Amniotic stem cell (primary cell): ENCODE measurements at regions not wholly inside any gene's neighbourhood (a gene's known extent, or its start where the extent isn't known, plus 50 kb on each side); places are given as distances from the start of the nearest gene placed in this dataset.

Experiments used
- DNase-seq: peaks from one replicate; lab custom pipeline; 2025; lab: John Stamatoyannopoulos, UW

DNA sequence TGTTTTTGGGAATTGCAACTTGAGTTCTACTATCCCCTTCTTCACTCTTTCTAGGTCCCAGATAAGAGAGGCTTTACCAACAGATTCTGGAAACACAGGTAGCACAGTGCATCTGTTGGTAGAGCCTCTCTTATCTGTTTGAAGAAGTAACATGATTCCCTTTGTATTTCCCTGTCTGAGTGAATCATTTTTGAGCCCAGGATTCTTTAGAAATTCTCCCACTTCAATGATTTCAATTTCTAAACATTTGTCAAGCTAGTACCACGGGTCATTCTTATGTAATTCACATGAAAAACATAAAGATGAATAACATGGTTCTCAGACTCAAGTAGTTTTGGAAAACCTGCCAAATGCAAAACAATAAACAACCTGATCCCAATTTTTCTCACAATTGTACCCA, 72.0 kb upstream of the DUSP10 start:
- DNase-seq, result no peak

GRCh38 chr1:221812905-221813597, 71.2 kb upstream of the DUSP10 start:
- no peak for DNase-seq

DNA sequence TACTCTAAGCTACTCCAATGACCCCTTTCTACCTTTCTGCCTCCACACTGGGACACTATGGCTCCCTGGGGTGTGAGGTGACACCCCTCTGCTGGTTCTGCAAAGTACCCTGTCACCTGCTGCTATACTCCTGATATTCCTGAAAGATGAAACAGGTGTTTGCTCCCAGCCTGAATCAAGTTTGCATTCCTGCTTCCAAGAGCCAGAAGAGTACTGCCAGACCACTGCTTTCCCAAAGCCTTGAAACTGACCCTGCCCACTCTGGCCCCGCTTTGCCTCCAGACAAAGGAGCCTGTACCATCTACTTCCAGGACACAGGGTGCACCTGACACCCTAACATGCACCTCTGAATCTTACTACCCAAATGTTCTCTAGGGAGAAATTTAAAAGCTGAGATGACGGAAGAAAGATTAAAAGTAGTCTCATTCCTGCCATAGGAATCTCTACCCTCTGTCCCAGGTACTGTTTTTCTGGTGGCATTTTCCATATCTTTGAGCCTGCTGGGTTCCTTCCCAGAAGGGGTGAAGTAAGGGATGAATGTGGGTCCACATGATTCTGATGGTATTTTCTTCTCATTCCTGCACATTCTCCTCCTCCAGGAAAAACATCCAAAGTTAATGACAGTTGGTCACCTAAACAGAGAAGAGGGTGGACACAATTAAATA, 70.3 kb upstream of the DUSP10 start:
- no peak for DNase-seq

DNA sequence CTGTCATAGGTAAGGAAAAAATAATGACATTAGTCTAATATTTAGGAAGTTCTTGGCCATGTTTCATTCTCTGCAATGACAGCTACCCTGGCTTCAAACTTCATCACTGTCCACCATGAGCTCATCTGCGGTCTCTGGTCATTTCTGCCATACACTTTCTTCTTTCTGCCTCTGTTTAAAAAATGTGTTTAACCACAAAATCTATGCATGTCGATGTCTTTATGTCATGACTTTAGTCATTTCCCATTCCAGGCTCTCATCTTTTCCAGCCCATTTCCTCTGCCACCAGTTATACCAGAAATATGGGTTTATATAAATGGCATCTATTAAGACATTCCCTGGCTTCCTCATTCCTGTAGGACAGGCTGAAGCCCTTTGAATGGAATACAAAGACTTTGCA, 68.5 kb upstream of the DUSP10 start:
- peak; percentile 68 for DNase-seq

GRCh38 chr1:221809091-221810029, 67.5 kb upstream of the DUSP10 start:
- DNase-seq, result no peak

DNA sequence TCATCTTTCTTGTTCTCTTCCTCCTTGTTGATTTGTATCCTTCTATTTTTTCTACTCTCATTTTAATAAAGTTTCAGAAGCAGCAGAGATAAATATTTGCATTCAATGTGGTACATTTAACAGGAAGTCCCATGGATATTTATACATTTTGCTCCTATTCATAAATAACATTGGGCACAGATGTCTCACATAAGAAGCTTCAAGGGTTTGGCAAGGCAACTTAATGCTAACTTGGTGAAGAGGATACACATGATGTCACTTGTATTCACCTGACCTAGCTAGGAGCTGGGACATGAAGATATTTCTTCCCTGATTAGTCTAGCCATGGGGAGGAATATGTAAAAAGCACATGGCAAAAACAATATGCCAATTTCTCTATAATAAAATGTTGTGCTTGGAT, 65.1 kb upstream of the DUSP10 start:
- DNase-seq, result no peak

DNA sequence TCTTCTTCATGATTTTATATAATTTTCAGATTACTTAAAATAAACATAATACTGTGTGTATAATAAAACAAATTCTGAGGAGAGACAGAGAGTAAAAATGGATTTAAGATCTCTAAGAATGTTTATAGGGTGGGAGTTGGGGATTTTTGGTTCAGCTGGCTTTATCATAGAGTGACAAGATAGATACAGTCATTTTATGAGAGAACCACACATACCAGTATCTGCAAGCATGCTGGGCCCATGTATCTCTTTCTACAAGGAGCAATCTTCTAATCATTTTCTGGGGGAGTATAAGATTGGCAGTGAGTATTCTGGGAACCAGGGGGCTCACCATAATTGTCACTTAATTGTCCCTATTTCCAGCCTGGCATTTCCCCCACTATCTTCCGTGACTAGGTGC, 64.3 kb upstream of the DUSP10 start:
- DNase-seq, result no peak

GRCh38 chr1:221805121-221805520, 63.2 kb upstream of the DUSP10 start:
- no peak for DNase-seq

DNA sequence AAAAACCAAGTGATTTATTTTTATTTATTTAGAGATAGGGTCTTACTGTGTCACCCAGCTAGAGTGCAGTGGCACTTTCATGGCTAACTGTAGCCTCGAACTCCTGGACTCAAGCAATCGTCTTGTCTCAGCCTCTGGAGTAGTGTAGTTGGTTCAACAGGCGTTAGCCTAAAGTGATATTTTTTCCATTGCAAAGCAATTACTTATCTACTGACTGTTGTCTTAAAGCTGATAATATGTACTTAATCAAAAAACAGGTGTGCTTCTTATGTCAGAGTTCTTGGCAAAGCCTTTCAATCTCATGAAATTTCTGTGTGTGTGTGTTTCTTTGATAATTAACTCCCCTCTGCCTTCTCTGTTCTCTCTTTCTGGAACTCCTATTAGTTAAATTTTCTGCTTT, 62.4 kb upstream of the DUSP10 start:
- no peak for DNase-seq

- DNase-seq, result peak; percentile 28
Measured at GRCh38 chr1:221801773-221802516, 60.1 kb upstream of the DUSP10 start.

DNA sequence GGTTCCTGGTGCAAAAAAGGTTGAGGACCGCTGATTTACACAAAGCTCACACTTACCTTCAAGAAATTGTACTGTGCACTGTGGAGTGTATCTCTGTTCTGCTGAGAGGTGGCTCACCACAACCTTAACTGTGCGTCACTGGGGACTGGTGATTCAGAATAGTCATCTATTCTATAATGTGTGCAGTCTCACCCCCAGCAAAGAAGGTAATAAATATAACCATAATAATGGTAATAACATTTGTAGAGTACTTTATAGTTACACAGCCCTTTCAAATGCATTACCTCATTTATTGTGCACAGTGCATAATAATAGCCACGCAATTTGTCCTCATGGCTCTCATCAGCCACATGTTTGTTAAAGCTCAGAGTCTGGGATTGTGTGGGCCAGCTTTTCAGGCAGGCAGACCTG, 59.4 kb upstream of the DUSP10 start:
- DNase-seq, result no peak

DNA sequence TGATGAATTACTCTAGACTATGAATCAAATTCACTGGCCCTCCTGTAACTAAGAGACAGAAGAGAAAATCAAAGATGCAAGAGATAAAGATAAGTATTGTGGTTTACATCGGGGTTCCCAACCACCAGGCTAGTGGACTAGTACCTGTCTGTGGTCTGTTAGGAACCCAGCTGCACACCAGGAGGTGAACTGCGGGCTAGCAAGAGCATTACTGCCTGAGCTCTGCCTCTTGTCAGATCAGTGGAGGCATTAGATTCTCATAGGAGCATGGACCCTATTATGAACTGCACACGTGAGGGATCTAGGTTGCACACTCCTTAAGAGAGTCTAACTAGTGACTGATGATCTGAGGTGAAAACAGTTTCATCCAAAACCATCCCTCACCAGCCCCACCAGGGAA, 58.9 kb upstream of the DUSP10 start:
- no peak for DNase-seq

GRCh38 chr1:221797506-221797905, 55.6 kb upstream of the DUSP10 start:
- DNase-seq, result no peak

DNA sequence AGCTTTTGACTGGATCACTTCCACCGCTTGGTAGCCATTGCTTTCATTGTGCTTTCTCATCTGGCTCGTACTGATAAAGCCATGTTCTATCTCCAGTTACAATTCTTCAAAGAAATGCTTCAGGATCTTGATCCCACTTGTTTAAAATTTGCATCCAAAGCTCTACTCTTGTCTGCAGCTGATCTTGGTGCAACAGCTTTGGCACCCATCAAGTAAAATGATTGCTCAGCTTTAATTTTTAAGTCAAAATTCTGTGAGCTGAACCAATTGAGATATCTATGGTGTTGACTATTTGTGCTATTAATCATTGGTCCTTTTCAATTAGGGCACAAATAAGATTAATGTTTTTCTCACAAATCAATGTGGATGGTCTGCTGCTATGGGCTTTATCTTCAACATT, 54.8 kb upstream of the DUSP10 start:
- DNase-seq, result no peak

DNA sequence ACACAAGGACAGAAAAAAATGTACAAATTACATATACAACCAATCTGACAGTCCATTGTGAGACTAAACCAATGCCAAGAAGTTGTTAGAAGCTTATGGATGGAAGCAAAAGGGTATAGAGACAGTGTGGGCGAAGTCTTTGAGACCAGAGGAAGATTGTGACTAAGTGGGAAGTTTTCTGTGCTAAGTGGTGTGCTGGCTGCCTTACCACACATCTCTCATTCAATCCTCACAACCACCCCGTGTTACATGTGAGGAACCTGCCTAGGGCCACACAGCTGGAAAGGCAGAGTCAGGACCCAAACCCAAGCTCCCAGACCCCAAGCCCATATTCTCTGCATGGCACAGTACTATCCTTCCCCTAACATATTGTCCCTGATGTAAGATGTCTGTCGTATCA, 53.5 kb upstream of the DUSP10 start:
- DNase-seq, result no peak

DNA sequence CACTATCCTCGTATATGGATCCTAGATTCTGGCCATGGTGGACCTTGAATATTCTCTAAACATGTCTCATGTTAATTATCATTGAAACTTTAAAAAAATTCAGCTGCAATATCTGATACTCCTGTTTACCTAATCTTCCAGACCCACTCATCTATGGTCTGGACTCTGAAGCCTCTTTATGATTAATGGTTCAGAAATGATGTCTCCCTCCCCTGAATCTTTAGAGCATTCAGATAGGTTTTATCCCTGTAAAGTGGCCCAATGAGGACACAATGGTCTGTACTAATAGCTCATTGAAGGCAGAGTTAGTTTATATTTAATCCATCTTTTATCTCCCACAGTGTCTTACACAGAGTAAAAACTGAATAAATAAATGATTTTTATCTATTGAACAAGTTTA, 53.0 kb upstream of the DUSP10 start:
- no peak for DNase-seq

- no peak for DNase-seq
Measured at GRCh38 chr1:221794079-221794670, 52.3 kb upstream of the DUSP10 start.

DNA sequence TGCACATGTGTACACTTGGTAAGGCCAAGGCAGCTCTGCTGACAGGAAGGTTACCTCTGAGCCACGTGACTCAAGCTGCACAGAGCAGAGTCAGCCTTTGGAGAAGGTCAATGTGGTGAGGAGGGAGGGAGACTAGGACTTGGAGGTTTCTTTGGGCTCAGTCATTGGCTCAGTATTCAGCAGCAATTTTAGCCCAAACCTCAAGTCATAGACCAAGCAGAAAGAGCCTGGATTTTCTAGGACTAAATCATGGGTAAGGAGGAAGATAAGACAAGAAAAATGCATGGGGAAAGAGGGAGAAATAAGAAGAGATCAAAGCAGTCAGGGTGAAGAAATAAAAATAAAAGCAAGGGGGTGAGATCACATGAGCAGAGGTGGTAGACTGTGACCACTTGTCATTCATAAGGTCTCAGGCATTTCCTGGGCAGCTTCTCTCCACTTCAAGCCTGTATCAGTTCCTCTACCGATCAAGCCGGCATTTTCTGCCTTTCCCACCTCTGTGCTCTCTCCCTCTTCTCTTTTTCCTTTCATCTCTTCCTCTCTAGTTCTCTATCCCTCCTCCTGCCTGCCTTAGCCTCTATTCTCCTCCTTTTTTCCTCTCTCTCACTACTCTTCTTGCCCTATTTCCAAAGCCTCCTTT, 51.7 kb upstream of the DUSP10 start:
- no peak for DNase-seq

DNA sequence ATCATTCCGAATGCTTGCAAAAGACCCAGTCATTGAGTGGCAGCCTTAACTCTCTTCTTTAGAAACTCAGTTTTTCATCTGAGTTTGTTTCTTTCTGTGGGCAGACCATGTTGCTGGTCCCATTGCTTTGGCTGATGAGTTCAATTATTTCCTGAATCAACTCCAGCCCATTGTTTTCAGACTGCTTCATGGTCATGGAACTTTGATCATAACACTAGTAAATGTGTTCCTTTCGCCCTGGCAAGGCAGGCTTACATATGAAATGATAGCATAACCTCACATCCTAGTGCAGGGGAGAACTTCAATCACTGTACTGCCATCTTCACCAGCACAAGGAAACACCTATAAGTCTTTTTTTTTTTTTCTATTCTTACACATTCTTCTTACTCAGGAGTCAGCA, 50.0 kb upstream of the DUSP10 start:
- no peak for DNase-seq
